Common myeloid progenitor, CD34-positive (primary cell): ENCODE measurements at regions not wholly inside any gene's neighbourhood (a gene's known extent, or its start where the extent isn't known, plus 50 kb on each side); places are given as distances from the start of the nearest gene placed in this dataset.

Experiments used
- CTCF ChIA-PET: fragments of 350-600 bp; sonication (Branson Sonifier 250); formaldehyde crosslinking; loops from one replicate; lab custom pipeline; 2021; ENCODE audit warnings: antibody characterized with exemption; lab: Charles Lee
- POLR2A ChIA-PET: fragments of 350-600 bp; sonication (Branson Sonifier 250); formaldehyde crosslinking; loops from one replicate; lab custom pipeline; 2021; ENCODE audit warnings: antibody characterized with exemption; lab: Charles Lee
- DNase-seq, 3 donors: peaks; one replicate each; pipeline versions ENCODE4 v3.0.0 to v3.0.0-alpha.2; 2013
- H3K27ac ChIP-seq, 2 experiments: 1 replicate in 1 of 2; 2 replicates in 1 of 2; pipeline ENCODE4 v1.7.0; 2013; ENCODE audit warnings: inconsistent platforms in 2 of 2, low read length in 2 of 2, mild to moderate bottlenecking in 2 of 2, low read depth in 1 of 2, moderate library complexity in 1 of 2; ENCODE audit not compliant: severe bottlenecking in 2 of 2, insufficient read depth in 1 of 2, poor library complexity in 1 of 2
- H3K27me3 ChIP-seq, 5 experiments: replicated peaks in 2 of 5; 1 replicate in 3 of 5; 2 replicates in 2 of 5; pipeline versions ENCODE4 v1.6.1 to v1.7.0; 2013; ENCODE audit warnings: low read length in 4 of 5, mild to moderate bottlenecking in 2 of 5, moderate library complexity in 2 of 5, inconsistent platforms in 1 of 5; ENCODE audit not compliant: insufficient read depth in 5 of 5, control insufficient read depth in 4 of 5
- H3K36me3 ChIP-seq, 4 experiments: 1 replicate in 2 of 4; 2 replicates in 2 of 4; pipeline versions ENCODE4 v1.6.1 to v1.7.0; 2013; ENCODE audit warnings: low read length in 3 of 4, control low read depth in 1 of 4, mild to moderate bottlenecking in 1 of 4; ENCODE audit not compliant: control insufficient read depth in 4 of 4, insufficient read depth in 4 of 4
- H3K4me1 ChIP-seq, 4 experiments: 1 replicate in 3 of 4; 2 replicates in 1 of 4; pipeline versions ENCODE4 v1.6.1 to v1.7.1; 2013; ENCODE audit warnings: low read length in 3 of 4, mild to moderate bottlenecking in 3 of 4, control low read depth in 1 of 4, inconsistent platforms in 1 of 4, moderate library complexity in 1 of 4; ENCODE audit not compliant: control insufficient read depth in 4 of 4, insufficient read depth in 4 of 4; ENCODE audit errors: control extremely low read depth in 1 of 4
- H3K4me3 ChIP-seq, 7 experiments: 1 replicate in 4 of 7; 2 replicates in 3 of 7; pipeline versions ENCODE4 v1.5.1 to v1.7.0; 2013; ENCODE audit warnings: mild to moderate bottlenecking in 7 of 7, low read length in 6 of 7, moderate library complexity in 6 of 7, inconsistent platforms in 2 of 7, low read depth in 2 of 7, control low read depth in 1 of 7; ENCODE audit not compliant: insufficient read depth in 4 of 7, control insufficient read depth in 1 of 7; ENCODE audit errors: extremely low read depth in 1 of 7
- H3K9me3 ChIP-seq, 5 experiments: 1 replicate in 4 of 5; 2 replicates in 1 of 5; pipeline versions ENCODE4 v1.6.1 to v1.7.1; 2013; ENCODE audit warnings: low read length in 4 of 5, mild to moderate bottlenecking in 2 of 5, inconsistent platforms in 1 of 5, low read depth in 1 of 5, moderate library complexity in 1 of 5; ENCODE audit not compliant: control insufficient read depth in 4 of 5, insufficient read depth in 2 of 5; ENCODE audit errors: control extremely low read depth in 1 of 5
- WGBS: methylation state at CpG from one replicate; pipeline ENCODE4 v1.1.5; 2013; ENCODE audit not compliant: insufficient coverage; 5-methylcytosine and 5-hydroxymethylcytosine counted together

DNA sequence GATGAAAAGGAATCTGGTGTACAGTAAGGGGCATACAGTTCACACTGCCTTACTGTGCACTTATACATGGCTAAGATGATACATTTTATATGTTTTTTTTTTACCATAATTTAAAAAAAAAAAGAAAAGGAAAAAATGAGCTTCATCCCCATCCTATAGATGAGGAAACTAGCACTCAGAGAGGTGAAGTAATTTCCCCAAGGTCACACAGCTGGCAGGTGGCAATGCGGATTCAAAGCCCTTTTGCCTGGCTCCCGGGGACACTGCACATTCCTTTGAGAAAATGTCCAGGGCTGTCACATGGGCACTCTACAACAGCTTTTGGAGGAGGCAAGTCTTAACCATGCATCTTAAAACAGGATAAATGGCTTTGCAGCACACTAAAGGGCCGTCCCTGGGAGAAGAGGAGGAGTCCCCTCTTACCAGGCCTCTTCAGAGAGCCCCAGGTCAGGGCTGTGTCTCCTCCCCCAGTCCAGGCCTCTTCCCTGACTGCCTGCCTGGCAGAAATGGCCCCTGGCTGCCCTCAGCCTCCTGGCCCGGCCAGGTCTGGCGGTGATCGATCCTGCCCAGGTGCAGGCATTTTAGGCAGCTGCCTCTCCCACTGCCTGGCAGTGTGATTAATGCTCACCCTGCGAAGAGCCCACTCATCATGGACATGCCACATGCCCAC, 95.1 kb upstream of the LINGO1 start:
- Histone ChIP-seq H3K9me3 (no peaks in the 10 kb centered on the region), H3K36me3 (no peaks in the 10 kb centered on the region), H3K4me3 (no peak overlapping the region), H3K27me3 (peaks cover 0 to 14% (median 3%) of the 10 kb centered on the region in 5 experiments), H3K4me1 (no peaks in the 10 kb centered on the region), H3K27ac (no peak overlapping the region)
- CTCF ChIA-PET, result no interaction called here
- no peak for DNase-seq
- POLR2A ChIA-PET, result no interaction called here
- 88% methylated on average over 7 of the region's 7 CpGs for WGBS

DNA sequence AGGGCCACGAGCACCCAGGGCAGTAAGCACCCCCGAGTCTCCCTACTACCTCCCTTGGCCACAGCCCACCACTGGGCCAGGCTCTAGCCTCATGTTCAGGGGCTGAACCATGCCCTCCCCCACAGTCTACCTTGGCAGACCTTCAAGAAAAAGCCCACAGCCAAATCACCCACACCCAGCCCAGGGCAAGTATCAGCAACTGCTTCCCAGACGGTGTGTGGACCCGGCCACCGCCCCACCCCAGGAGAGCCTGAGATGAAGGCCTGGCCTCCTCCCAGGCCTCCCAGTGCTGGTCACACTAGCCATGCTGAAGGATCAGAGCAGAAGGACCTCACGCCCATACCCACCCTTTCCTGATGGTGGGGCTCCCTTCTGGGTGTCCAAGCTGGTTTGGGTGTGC, 92.0 kb upstream of the LINGO1 start:
- ChIA-PET CTCF (no interaction called here), POLR2A (no interaction called here)
- no peak for DNase-seq
- H3K36me3 ChIP-seq, result no peaks in the 10 kb centered on the region
- no peak overlapping the region for H3K27ac ChIP-seq
- H3K9me3 ChIP-seq, result no peaks in the 10 kb centered on the region
- no peaks in the 10 kb centered on the region for H3K4me1 ChIP-seq
- no peak overlapping the region for H3K4me3 ChIP-seq
- H3K27me3 ChIP-seq, result peaks cover 0 to 7% (median 0%) of the 10 kb centered on the region in 5 experiments
- WGBS, result 100% methylated on average over 2 of the region's 6 CpGs

DNA sequence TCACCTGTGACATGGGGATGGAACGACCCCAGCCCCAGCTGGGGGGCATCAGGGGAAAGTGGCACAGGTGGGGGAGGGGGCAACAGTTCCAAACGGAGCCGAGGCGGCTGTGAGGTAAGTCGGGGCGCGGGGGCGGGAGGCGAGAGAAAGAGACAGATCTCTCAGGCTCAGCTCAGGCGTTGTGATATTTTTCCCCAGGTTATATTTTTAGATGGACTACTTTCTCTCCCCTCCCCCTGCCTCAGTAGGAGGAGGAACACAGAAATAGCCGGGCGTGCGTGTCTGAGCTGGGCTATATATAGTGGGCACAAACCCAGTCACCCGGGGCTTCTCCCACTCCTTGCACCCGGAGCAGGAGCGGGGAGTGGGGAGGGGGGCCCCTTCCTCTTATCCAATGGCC, 91.0 kb upstream of the LINGO1 start:
- Histone ChIP-seq H3K4me3 (no peak overlapping the region), H3K36me3 (no peaks in the 10 kb centered on the region), H3K27me3 (peaks cover 0 to 6% (median 0%) of the 10 kb centered on the region in 5 experiments), H3K27ac (no peak overlapping the region), H3K9me3 (no peaks in the 10 kb centered on the region), H3K4me1 (no peaks in the 10 kb centered on the region)
- CTCF ChIA-PET, result no interaction called here
- no CpG with 5 or more reads among the region's 16 CpGs for WGBS
- POLR2A ChIA-PET, result no interaction called here
- no peak for DNase-seq

DNA sequence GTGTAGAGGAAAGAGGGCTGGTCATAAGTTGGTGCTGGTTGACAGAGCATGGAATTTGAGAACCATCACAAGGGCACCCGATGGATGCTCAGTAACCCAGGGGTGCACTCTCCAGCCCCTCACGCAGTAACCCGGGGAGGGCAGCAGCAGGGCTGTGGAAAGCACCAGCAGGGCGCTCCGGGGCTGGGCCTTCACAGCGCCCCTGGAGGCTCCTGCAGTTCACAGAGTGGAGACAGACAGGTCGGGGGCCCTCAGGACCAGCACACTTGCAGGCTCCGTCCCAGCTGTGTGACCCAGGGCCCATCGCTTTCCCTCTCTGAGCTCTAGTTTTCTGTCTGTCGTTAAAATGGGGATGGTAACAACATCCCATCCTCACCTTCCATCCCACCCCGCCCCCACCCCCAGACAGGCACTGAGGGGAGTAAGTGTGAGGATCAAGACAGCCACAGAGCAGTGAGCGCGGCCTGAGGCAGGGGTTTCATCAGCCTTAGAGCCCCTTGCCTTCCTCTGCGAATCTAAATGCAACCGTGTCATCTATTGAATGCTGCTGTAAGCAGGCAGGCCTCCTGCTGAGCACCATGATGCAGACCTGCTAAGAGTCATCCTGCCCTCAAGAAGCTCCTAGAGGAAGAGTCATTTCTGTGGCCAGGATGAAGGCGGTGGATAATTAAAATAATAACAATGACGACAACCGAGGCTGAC, 90.2 kb upstream of the LINGO1 start:
- Histone ChIP-seq H3K9me3 (no peaks in the 10 kb centered on the region), H3K36me3 (no peaks in the 10 kb centered on the region), H3K4me1 (no peaks in the 10 kb centered on the region), H3K27ac (no peak overlapping the region), H3K4me3 (no peak overlapping the region), H3K27me3 (peaks cover 0 to 4% (median 0%) of the 10 kb centered on the region in 5 experiments)
- WGBS, result 74% methylated on average over 15 of the region's 18 CpGs
- ChIA-PET CTCF (no interaction called here), POLR2A (no interaction called here)
- no peak for DNase-seq

DNA sequence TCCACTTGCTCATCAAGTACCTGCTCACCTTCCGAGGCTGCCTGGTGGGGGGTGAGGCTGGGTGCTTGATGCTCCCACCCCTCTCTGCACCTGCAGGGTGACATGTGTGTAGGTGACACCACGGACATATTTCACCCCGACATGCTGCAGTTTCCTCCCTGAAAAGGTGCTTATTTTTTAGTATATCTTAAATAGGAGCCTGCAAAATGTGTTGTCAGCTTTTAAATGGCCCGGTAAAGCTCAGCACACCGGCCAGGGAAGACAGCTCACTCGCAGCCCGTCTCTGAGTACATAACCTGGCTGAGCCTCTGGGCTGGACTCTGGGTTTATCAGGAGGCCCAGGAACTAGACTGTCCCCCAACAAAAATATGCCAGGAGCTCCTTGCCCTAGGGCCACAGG, 89.3 kb upstream of the LINGO1 start:
- no peak overlapping the region for H3K4me3 ChIP-seq
- no peak for DNase-seq
- ChIA-PET CTCF (interaction anchor here (1.2 kb wide), 1 partner anchor 12 kb away, joined by 3 read pairs; no protein-coding TSS in a partner anchor), POLR2A (no interaction called here)
- peaks cover 0 to 6% (median 2%) of the 10 kb centered on the region in 4 experiments for H3K4me1 ChIP-seq
- WGBS, result 98% methylated on average over 5 of the region's 7 CpGs
- no peaks in the 10 kb centered on the region for H3K36me3 ChIP-seq
- no peaks in the 10 kb centered on the region for H3K9me3 ChIP-seq
- H3K27ac ChIP-seq, result no peak overlapping the region
- H3K27me3 ChIP-seq, result peaks cover 0 to 4% (median 0%) of the 10 kb centered on the region in 5 experiments

DNA sequence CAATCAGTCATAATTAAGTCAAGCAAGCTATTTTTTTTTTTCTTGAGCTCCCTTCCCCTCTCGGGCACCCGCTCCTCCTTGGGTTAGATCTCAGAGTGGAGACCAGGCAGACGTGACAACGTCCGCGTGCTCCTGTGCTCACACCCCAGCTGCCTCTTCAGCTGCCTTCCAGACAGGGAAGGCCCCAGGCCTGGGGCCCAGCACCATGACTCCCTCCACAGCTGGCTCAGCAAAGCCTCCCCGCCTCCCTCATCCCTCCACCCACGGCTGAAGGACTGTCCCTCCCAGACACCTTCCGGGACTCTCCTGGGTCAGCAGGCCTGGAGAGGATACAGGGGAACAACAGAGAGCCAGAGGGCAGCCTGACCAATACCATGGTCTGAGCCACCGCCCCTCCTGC, 87.9 kb upstream of the LINGO1 start:
- no peak overlapping the region for H3K4me3 ChIP-seq
- H3K4me1 ChIP-seq, result peaks cover 0 to 11% (median 3%) of the 10 kb centered on the region in 4 experiments
- peaks cover 0 to 9% (median 0%) of the 10 kb centered on the region in 5 experiments for H3K27me3 ChIP-seq
- POLR2A ChIA-PET, result interaction anchor here (0.6 kb wide), 1 partner anchor 853 kb away, joined by 3 read pairs; no protein-coding TSS in a partner anchor
- H3K9me3 ChIP-seq, result no peaks in the 10 kb centered on the region
- H3K36me3 ChIP-seq, result no peaks in the 10 kb centered on the region
- no peak overlapping the region for H3K27ac ChIP-seq
- 90% methylated on average over 8 of the region's 10 CpGs for WGBS
- no peak for DNase-seq
- CTCF ChIA-PET, result interaction anchor here (0.6 kb wide), 1 partner anchor 31 kb away, joined by 3 read pairs; no protein-coding TSS in a partner anchor

DNA sequence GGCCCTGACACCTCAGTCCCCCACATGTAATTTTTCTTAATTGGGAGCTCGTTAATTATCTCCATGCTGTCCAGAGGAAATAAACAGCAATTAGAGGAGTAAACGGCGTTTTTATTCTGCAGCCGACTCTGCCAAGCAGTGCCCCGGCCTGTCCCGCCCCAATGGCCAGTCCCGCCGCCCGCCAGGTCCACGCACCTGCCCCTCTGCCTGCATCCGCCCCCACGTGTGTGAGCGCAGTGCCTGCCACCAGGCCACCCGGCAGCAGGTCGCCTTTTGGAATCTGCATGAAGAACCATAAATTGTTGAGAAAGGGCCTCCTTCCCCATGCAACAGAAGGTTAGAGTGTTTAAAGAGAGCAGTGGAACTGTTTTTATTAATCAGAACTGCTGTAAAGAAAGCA, 87.5 kb upstream of the LINGO1 start:
- Histone ChIP-seq H3K4me1 (peaks cover 0 to 11% (median 3%) of the 10 kb centered on the region in 4 experiments), H3K36me3 (no peaks in the 10 kb centered on the region), H3K9me3 (no peaks in the 10 kb centered on the region), H3K27me3 (peaks cover 0 to 9% (median 0%) of the 10 kb centered on the region in 5 experiments), H3K4me3 (no peak overlapping the region), H3K27ac (no peak overlapping the region)
- POLR2A ChIA-PET, result no interaction called here
- WGBS, result 96% methylated on average over 15 of the region's 15 CpGs
- CTCF ChIA-PET, result interaction anchor here (0.6 kb wide), 1 partner anchor 30 kb away, joined by 3 read pairs; no protein-coding TSS in a partner anchor
- no peak for DNase-seq
